Right lobe of liver (tissue), 6 donors: ENCODE measurements at regions not wholly inside any gene's neighbourhood (a gene's known extent, or its start where the extent isn't known, plus 50 kb on each side); places are given as distances from the start of the nearest gene placed in this dataset.

Experiments used
- ATAC-seq, 4 donors: fragments of 200-7000 bp; cut with Tn5 transposase; one replicate each; pipeline ENCODE4 v1.9.1; 2020; ENCODE audit warnings: mild to moderate bottlenecking in 4 of 4, moderate library complexity in 4 of 4
- DNase-seq, 3 donors: peaks; one replicate each; pipeline ENCODE4 v3.0.0-alpha.2; 2020
- H3K27ac ChIP-seq, 3 donors: fragments of 200-600 bp; one replicate each; pipeline ENCODE4 v1.8.0; 2022
- H3K27me3 ChIP-seq, 2 donors: fragments of 200-600 bp; one replicate each; pipeline ENCODE4 v1.8.0; 2022
- H3K36me3 ChIP-seq, 4 donors: fragments of 200-600 bp; sonication (generic) in 1 of 4; one replicate each; pipeline versions ENCODE4 v1.5.1 to v1.8.0; 2017 to 2022; ENCODE audit warnings: control low read depth in 1 of 4
- H3K4me1 ChIP-seq, 4 donors: fragments of 200-600 bp; sonication (generic) in 1 of 4; one replicate each; pipeline versions ENCODE4 v1.5.1 to v1.8.0; 2017 to 2022; ENCODE audit warnings: control low read depth in 1 of 4
- H3K4me3 ChIP-seq, 3 donors: fragments of 200-600 bp; one replicate each; pipeline ENCODE4 v1.8.0; 2022
- H3K9me3 ChIP-seq, 4 donors: fragments of 200-600 bp; sonication (generic) in 1 of 4; one replicate each; pipeline versions ENCODE4 v1.5.1 to v1.8.0; 2017 to 2022; ENCODE audit warnings: control low read depth in 1 of 4
- CTCF ChIP-seq, 4 donors: fragments of 200-600 bp in 3 of 4; fragments of 450-650 bp in 1 of 4; IDR thresholded peaks; one replicate each; pipeline versions ENCODE4 v1.5.1 to v1.8.0; 2016 to 2022; ENCODE audit warnings: antibody characterized with exemption in 4 of 4, mild to moderate bottlenecking in 2 of 4
- POLR2A ChIP-seq: fragments of 450-650 bp; IDR thresholded peaks from one replicate; pipeline ENCODE4 v1.6.1; 2017; ENCODE audit warnings: antibody characterized with exemption, mild to moderate bottlenecking
- WGBS: methylation state at CpG from one replicate; pipeline ENCODE4 v1.1.6; 2018; ENCODE audit warnings: low coverage, low lambda C conversion rate; ENCODE audit not compliant: insufficient coverage; ENCODE audit errors: missing lambda C conversion rate; 5-methylcytosine and 5-hydroxymethylcytosine counted together
- intact Hi-C, 2 donors: fragments of 100-400 bp; cut with DNase I; formaldehyde crosslinking; loops; one replicate each; pipeline versions ENCODE4 v1.11.2 to v1.14.1; 2022
- donor health status: DM: no; HTN: yes; CAD: no.
- donor health status: DM: no; HTN: no; CAD: no.
- donor health status: DM: no; HTN: no; CAD: no.
- donor health status: DM: no; HTN: yes; CAD: no.
- donor health status: DM: no; HTN: yes; CAD: no.

- Histone ChIP-seq H3K4me1 (no peaks in the 10 kb centered on the region), H3K4me3 (no peak overlapping the region), H3K9me3 (no peaks in the 10 kb centered on the region), H3K36me3 (no peaks in the 10 kb centered on the region), H3K27ac (no peak overlapping the region), H3K27me3 (no peaks in the 10 kb centered on the region)
- TF ChIP-seq CTCF (IDR thresholded peaks at IDR 0.05): no peak
- no peak for TF ChIP-seq POLR2A
- WGBS: 43% methylated on average over 5 of the region's 5 CpGs
- DNase-seq (no peak), ATAC-seq (no peak)
- intact Hi-C loops: no loop called here
These were observed 224.0 kb upstream of the TENM3 start for GRCh38 chr4:182019148-182019652.

- Histone ChIP-seq H3K27me3 (no peaks in the 10 kb centered on the region), H3K4me1 (no peaks in the 10 kb centered on the region), H3K4me3 (no peak overlapping the region), H3K9me3 (no peaks in the 10 kb centered on the region), H3K27ac (no peak overlapping the region), H3K36me3 (no peaks in the 10 kb centered on the region)
- no peak for TF ChIP-seq POLR2A
- TF ChIP-seq CTCF (IDR thresholded peaks at IDR 0.05): no peak
- intact Hi-C loops: no loop called here
- 21% methylated on average over 5 of the region's 5 CpGs for WGBS
- ATAC-seq: no peak
- no peak for DNase-seq
These were observed 220.3 kb upstream of the TENM3 start for GRCh38 chr4:182022909-182023308.

- WGBS: 36% methylated on average over 3 of the region's 3 CpGs
- Histone ChIP-seq H3K4me1 (no peaks in the 10 kb centered on the region), H3K27ac (no peak overlapping the region), H3K27me3 (no peaks in the 10 kb centered on the region), H3K4me3 (no peak overlapping the region), H3K9me3 (no peaks in the 10 kb centered on the region), H3K36me3 (no peaks in the 10 kb centered on the region)
- no peak for ATAC-seq
- TF ChIP-seq POLR2A: no peak
- TF ChIP-seq CTCF (IDR thresholded peaks at IDR 0.05): no peak
- intact Hi-C loops: no loop called here
- no peak for DNase-seq
These were observed 219.7 kb upstream of the TENM3 start for GRCh38 chr4:182023469-182023868.

- no peaks in the 10 kb centered on the region for H3K27me3 ChIP-seq
- H3K9me3 ChIP-seq: no peaks in the 10 kb centered on the region
- H3K4me3 ChIP-seq: no peak overlapping the region
- intact Hi-C loops: no loop called here
- 57% methylated on average over 8 of the region's 8 CpGs for WGBS
- no peaks in the 10 kb centered on the region for H3K4me1 ChIP-seq
- no peak for TF ChIP-seq POLR2A
- no peak for TF ChIP-seq CTCF (IDR thresholded peaks at IDR 0.05)
- H3K27ac ChIP-seq: no peak overlapping the region
- ATAC-seq: no peak
- no peak for DNase-seq
- no peaks in the 10 kb centered on the region for H3K36me3 ChIP-seq
These were observed 200.3 kb upstream of the TENM3 start for GRCh38 chr4:182042945-182043344.

- intact Hi-C loops: no loop called here
- no peaks in the 10 kb centered on the region for H3K9me3 ChIP-seq
- no peak overlapping the region for H3K27ac ChIP-seq
- DNase-seq (no peak), ATAC-seq (no peak)
- H3K4me3 ChIP-seq: no peak overlapping the region
- no peaks in the 10 kb centered on the region for H3K4me1 ChIP-seq
- H3K36me3 ChIP-seq: no peaks in the 10 kb centered on the region
- 44% methylated on average over 1 of the region's 1 CpG for WGBS
- TF ChIP-seq CTCF (IDR thresholded peaks at IDR 0.05) (no peak), POLR2A (no peak)
- H3K27me3 ChIP-seq: no peaks in the 10 kb centered on the region
These were observed 194.3 kb upstream of the TENM3 start for GRCh38 chr4:182048871-182049270.
